Mesothelial cell of epicardium (in vitro differentiated cells): ENCODE measurements at regions not wholly inside any gene's neighbourhood (a gene's known extent, or its start where the extent isn't known, plus 50 kb on each side); places are given as distances from the start of the nearest gene placed in this dataset.

Experiments
- DNase-seq, 2 experiments: peaks; one replicate each; pipeline ENCODE4 v3.0.0; 2021; ENCODE audit warnings: low spot score in 2 of 2; ENCODE audit not compliant: unreplicated experiment in 2 of 2
- H3K27ac Mint-ChIP-seq: 2 replicates; pipeline ENCODE4 v1.8.0; 2021; ENCODE audit warnings: mixed read lengths
- H3K27me3 Mint-ChIP-seq: 2 replicates; pipeline ENCODE4 v1.8.0; 2021; ENCODE audit warnings: low read depth, mixed read lengths
- H3K36me3 Mint-ChIP-seq: 2 replicates; pipeline ENCODE4 v1.8.0; 2021; ENCODE audit warnings: mixed read lengths
- H3K4me1 Mint-ChIP-seq: 2 replicates; pipeline ENCODE4 v1.8.0; 2021; ENCODE audit warnings: mixed read lengths
- H3K4me3 Mint-ChIP-seq: 2 replicates; pipeline ENCODE4 v1.8.0; 2021; ENCODE audit warnings: mild to moderate bottlenecking, moderate library complexity, mixed read lengths
- H3K9me3 Mint-ChIP-seq: 2 replicates; pipeline ENCODE4 v1.8.0; 2021; ENCODE audit warnings: mixed read lengths
- CTCF ChIP-seq: fragments of 200-600 bp; sonication (generic); IDR thresholded peaks from one replicate; pipeline ENCODE4 v1.5.0; 2021; ENCODE audit warnings: antibody characterized with exemption; ENCODE audit not compliant: unreplicated experiment

GRCh38 chr20:5410470-5410869 lies 93.7 kb upstream of the PROKR2 start:
- no peaks in the 10 kb centered on the region for H3K9me3 Mint-ChIP-seq

GRCh38 chr20:5402903-5403531 lies 86.3 kb upstream of the PROKR2 start:
- peaks cover 7% of the 10 kb centered on the region for H3K9me3 Mint-ChIP-seq
- TF ChIP-seq CTCF: peak; percentile 20
- no peak overlapping the region for H3K4me3 Mint-ChIP-seq
- H3K36me3 Mint-ChIP-seq: no peaks in the 10 kb centered on the region
- no peak overlapping the region for H3K27ac Mint-ChIP-seq
- DNase-seq: no peak
- H3K4me1 Mint-ChIP-seq: no peaks in the 10 kb centered on the region
- peaks cover 12% of the 10 kb centered on the region for H3K27me3 Mint-ChIP-seq

More at GRCh38 chr20:5410470-5410869, 93.7 kb upstream of the PROKR2 start:
- no peak for DNase-seq
- TF ChIP-seq CTCF: no peak
- no peak overlapping the region for H3K27ac Mint-ChIP-seq
- H3K36me3 Mint-ChIP-seq: no peaks in the 10 kb centered on the region
- H3K4me3 Mint-ChIP-seq: no peak overlapping the region
- H3K4me1 Mint-ChIP-seq: peaks cover 7% of the 10 kb centered on the region
- peaks cover 58% of the 10 kb centered on the region for H3K27me3 Mint-ChIP-seq

GRCh38 chr20:5401277-5401875 lies 84.6 kb upstream of the PROKR2 start:
- DNase-seq: no peak
- TF ChIP-seq CTCF: peak; percentile 27
- Mint-ChIP-seq H3K9me3 (peaks cover 7% of the 10 kb centered on the region), H3K27me3 (peaks cover 8% of the 10 kb centered on the region), H3K4me1 (no peaks in the 10 kb centered on the region), H3K36me3 (no peaks in the 10 kb centered on the region), H3K4me3 (no peak overlapping the region), H3K27ac (no peak overlapping the region)

GRCh38 chr20:5400164-5400762 lies 83.5 kb upstream of the PROKR2 start:
- Mint-ChIP-seq H3K27ac (no peak overlapping the region), H3K27me3 (peaks cover 17% of the 10 kb centered on the region), H3K36me3 (no peaks in the 10 kb centered on the region), H3K4me1 (no peaks in the 10 kb centered on the region), H3K9me3 (peaks cover 7% of the 10 kb centered on the region), H3K4me3 (no peak overlapping the region)
- DNase-seq: peak in 1 of 2 experiments; percentile 49
- TF ChIP-seq CTCF: no peak

- H3K4me1 Mint-ChIP-seq: no peaks in the 10 kb centered on the region
- TF ChIP-seq CTCF: no peak
- H3K36me3 Mint-ChIP-seq: no peaks in the 10 kb centered on the region
- no peak overlapping the region for H3K4me3 Mint-ChIP-seq
- H3K9me3 Mint-ChIP-seq: no peaks in the 10 kb centered on the region
- no peak for DNase-seq
- H3K27me3 Mint-ChIP-seq: peaks cover 22% of the 10 kb centered on the region
- no peak overlapping the region for H3K27ac Mint-ChIP-seq
Measured at GRCh38 chr20:5397393-5397792, 80.6 kb upstream of the PROKR2 start.
